ENCODE measurements at regions not wholly inside any gene's neighbourhood (a gene's known extent, or its start where the extent isn't known, plus 50 kb on each side); places are given as distances from the start of the nearest gene placed in this dataset.
"Not testable (repeated sequence)": the region's sequence is repeated elsewhere in the genome, so short reads cannot be mapped to it uniquely, and the experiment has no call there.

DNA sequence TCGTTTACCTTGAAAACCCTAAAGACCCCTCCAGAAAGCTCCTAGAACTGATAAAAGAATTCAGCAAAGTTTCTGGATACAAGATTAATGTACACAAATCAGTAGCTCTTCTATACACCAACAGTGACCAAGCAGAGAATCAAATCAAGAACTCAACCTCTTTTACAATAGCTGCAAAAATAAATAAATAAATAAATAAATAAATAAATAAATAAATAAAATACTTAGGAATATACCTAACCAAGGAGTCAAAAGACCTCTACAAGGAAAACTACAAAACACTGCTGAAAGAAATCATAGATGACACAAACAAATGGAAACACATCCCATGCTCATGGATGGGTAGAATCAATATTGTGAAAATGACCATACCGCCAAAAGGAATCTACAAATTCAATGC, 186.8 kb upstream of the EOLA2 start:
- not testable (repeated sequence) for DNase-seq (ENCODE audit: low read depth in 2 of 2)

DNA sequence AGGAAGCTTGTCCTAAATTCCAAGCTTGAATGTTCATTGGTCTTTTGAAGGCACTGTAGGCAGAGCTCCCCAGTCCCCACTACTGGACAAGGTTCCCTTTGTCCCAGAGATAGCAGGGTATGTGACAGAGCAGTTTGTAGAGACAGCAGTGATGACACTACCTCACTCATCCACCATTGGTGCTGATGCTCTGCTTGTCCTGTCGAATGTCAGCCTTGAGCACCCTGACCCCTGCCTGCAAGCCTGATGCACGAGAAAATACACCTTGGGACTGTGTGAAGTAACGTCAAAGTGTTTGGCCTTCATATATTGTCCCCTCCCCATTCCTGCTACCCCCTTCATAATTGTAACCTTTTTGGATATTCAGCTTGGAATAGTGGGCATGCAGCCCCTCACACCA, 188.9 kb upstream of the EOLA2 start:
- DNase-seq (ENCODE audit: low read depth in 2 of 2): no peak

DNA sequence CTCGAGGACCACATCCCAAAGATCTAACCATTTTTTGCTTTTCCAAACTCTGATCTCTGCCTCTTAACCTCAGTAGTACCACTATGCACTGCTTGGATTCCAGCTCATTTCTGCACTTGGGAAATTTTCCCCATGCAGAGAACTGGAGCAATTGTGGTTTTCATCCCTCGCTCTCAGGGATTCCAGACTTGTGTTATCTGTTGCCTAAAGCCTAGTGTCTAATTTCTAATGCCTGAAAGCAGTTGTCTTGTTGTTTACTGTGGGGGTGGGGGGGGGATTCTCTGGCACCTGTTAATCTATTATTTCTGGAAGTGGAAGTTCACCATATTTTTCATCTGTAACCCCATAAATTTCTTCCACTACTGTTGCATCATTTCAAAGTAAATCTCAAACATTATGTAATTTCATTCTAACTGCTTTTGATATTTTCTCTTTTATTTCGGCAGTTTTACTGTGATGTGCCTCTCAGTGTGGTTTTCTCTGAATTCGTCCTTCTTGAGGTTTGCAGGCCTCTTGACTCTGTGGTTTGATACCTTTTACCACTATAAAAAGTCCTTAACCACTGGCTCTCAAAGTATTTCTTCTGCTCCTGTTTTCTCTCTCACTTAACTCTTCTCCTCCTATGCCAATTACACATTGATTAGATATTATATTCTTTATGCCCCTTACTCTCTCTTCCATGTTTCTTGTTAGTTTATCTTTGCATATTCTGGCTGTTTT, 205.6 kb upstream of the EOLA2 start:
- no peak for DNase-seq (ENCODE audit: low read depth in 2 of 2)

DNA sequence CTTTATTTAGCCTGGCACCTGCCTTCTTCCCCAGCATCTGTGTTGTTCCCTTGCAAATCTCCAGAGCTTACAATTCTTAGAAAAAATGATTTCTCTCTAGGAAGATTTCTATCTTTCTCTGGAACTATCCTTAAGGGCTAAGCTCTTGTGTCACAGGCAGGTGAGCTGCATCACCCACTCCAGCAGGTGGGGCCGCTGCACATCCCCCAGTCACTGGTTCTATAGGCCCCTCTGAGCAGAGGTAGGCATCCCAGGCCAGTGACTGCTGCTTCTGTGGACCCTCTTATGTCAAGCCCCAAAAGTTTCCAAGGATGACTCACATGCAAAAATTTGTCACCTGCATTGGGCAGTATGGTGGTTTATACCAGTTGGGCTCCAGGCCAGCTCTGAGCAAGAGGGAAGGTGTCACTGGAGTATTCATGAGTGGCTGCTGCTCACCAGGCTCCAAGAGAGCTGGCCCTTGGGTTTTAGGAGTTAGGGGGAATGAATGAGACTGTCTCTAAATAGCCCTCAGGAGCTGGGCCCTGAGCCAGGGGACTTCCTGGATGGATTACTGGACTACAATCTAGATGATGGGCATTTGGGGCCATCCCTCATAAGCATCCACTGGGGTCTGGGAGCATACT, 208.1 kb upstream of the EOLA2 start:
- no peak for DNase-seq (ENCODE audit: low read depth in 2 of 2)

DNA sequence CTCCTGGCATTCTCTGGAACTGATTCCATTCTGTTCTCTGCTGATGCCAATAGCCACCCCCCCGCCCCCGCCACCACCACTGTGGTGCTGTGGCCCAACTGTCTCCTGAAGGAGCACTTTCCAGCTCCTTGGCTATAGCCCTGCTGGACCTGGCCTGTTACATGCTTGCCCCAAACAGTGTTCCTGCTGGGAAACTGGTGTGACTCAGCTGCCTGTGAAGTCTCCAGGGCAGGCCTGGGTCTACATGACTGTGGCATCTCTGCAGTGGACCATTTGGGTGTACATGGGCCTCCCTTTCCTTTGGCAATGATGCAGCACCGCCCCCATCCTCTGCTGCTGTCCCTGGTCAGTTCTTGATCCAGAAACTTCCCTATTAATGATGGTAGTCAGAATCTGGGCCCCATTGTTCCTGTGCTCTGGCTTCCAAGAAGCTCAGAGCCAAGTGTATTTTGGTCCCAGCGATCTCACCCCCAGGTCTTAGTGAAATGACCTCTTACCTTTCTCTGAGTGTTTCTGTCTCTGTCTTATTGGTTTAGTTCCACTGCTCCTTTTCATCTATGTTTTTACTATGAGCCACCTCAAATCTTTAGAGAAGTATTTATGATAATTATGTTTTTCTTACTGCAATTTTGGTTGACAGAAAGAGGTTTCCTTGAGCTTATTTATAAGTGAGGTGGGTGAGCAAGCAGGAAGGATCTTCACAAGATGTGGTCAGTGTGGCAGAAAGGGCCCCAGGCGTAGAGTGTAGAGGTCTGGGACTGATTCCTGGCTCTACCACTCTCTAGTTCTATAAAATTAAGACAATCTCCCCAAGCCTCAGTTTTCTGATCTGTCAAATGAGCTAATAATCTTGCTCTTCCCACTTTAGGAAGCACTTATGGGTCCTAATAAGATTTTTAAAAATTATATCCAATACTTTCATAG, 210.7 kb upstream of the EOLA2 start:
- no peak for DNase-seq (ENCODE audit: low read depth in 2 of 2)

DNA sequence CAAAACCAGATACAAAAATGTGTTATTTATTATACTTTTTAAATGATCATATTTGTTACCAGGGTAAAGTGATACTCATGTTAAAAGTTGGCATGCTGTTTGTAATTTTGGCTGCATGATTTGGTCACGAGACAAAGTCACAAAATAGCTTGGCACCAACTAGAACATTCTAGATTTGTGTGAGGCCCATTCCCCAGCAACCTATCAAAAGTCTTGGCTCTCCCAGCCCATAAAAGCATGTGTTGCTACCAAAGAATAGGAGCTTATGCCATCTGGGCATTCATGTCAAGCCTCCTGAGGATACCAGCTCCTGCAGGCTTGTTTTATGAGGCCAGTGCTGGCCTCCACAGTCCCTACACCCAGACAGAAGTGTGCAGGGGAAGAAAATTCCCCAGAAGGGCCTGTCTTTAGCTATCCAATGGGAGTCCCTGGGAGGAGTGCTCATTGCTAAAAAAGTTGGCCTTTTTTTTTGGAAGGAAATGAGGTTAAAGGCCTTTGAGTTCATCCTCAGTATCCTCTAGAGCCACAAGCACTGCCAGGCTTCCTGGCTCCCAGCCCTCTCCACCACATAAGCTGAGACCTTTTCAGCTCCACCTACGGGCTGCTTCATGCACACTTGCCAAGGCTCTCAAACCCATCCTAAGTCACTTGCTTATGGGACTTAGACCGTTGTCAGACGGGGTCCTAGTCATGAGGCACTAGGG, 211.9 kb upstream of the EOLA2 start:
- no peak for DNase-seq (ENCODE audit: low read depth in 2 of 2)

DNA sequence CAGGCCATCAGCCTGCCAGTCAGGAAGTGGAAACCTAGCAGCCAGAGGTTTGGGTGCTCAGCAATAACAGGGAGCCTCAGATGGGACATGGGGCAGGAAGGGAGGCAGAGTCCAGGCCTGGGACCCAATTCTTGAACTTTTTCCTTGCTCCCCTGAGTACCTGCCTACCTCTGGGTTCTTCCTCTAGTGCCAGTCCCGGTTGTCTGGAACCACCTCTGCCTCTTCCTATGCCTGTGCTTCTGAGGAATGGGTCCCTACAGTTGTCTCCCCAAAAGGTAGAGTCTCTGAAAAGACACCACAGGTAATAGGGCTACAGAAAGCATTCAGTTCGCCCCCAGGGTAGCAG, 212.4 kb upstream of the MAMLD1 start:
- DNase-seq (ENCODE audit: low read depth in 2 of 2): no peak

DNA sequence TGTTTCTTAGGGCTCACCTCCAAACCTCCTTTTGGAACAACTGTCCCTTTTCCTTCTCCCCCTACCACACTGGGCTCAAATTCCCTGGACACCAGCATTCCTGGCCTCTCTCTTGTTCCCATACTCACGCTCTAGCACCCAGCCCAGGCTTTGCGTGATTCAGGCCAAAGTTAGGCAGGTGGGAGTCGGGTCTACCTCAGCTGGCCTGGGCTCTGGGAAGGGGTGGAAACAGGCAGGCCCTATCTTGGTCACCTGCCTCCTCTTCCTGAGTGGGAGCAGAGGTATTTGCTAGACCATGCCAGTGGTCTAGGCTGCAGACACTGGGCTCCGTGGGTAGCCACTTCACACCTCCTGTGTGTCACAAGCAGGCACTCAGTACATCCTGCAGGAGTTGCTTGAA, 211.1 kb upstream of the MAMLD1 start:
- DNase-seq (ENCODE audit: low read depth in 2 of 2): no peak

DNA sequence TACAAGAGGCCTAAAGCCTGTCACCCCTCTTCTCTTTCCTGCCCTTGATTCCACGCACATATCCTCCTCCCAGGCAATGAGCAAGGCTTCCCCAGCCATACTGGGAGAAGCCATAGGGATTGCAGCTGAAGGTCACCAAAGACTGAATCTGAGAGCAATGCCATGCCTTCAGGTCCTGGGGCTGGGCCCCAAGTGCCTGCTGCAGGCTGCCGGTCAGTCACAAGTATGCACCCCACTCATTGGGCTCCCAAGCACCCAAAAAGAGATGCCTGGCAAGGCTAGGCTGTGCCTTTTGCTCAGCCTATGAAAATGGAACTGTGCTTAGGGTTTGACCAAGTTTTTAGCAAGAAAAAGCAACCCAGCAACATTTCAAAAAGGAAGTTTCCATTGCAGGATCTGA, 210.6 kb upstream of the MAMLD1 start:
- DNase-seq (ENCODE audit: low read depth in 2 of 2): no peak

DNA sequence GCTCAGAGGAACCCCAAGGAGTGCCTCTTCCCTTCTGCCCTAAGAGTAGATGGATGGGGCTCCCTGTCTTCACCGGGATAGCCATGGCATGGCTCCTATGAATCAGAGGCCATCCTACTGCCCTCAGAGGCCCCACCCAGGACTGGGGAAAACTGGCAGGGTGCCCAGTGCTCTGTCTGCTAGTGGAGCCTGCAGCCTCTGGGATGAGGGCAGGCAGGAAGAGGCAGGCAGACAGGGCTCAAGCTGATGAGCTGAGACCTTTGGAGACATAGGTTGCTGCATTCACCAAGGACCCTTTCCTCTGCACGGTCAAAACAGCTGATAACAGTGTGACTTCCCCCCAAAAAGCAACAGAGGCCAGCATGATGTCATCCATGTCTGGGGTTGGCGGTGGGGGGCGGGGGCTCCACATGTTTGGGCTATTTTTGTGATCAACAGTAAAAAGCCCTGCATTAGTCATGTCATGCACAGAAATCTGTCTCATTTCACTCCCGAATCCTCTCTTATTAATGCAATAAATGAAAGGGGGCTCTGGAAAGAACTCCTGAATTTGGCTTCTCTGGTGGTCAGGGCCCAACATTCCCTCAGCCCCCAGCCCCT, 207.6 kb upstream of the MAMLD1 start:
- DNase-seq (ENCODE audit: low read depth in 2 of 2): no peak

DNA sequence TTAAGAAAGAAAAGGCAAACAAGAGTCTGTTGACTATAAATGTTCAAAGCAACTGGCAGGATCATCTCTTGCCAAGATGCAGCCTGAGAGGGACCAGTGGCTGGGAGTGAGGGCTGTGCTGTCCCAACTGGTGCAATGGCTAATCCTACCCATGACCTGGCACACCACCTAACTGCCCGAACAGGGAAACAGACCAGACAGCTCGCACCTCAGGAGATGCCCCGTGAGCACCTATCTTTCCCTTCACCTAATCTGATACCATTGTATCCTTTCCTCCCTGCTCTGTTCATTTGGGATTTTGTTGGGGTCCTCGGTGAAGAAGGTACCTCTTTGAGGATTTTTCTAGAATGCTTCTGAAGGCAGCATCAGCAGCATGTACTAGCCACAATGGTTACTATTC, 206.5 kb upstream of the MAMLD1 start:
- no peak for DNase-seq (ENCODE audit: low read depth in 2 of 2)

DNA sequence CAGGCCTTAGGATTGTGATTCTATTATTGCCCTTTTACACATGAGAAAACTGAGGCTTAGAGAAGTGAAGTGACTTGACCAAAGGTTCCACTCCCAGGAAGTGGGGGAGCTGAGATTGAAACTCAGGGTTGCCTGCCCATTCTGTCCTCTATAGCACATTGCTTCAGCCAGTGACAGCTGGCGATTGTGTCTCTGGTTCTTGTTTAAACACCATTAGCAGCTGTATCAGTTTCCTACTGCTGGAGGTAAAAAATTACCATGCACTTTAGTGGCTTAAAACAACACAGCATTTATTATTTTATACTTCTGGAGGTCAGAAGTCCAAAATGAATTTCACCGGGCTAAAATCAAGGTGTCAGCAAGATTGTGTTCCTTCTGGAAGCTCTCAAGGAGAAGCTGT, 205.8 kb upstream of the MAMLD1 start:
- no peak for DNase-seq (ENCODE audit: low read depth in 2 of 2)

DNA sequence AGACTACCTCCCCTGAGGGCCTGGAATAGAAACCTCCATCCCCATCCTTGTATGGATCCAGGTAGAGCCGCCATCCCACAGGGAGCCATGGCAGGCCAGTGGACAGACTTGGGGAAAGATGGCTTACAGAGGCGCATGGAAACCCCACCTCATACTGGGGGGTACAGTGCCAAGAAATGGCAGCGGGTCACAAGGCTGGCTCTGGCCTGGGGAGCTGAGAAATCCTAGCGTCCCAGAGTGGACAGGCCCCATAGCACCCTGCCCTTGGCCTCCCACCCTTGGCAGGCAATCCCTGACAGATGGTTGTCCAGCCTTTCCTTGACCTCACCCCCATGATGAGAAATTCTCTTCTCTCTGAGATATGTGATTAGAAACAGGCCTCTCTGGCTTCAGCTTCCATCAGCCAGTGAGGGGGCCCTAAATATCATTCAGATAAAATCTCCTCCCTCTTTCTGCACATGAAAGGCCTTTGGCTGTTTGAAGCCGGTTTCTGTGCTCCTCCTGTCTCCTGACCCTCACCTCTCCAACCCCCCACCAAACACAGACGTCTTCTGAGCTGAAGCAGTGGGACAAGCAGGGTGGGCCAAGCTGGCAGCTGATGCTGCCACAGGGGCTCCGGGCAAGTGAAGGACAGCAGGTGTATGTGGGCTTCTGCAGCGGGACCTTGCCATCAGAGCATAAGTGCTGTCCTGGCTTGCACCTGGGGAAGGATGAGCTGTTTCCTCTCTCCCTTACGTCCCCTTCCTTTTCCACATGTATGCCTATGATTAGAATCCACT, 204.4 kb upstream of the MAMLD1 start:
- no peak for DNase-seq (ENCODE audit: low read depth in 2 of 2)

DNA sequence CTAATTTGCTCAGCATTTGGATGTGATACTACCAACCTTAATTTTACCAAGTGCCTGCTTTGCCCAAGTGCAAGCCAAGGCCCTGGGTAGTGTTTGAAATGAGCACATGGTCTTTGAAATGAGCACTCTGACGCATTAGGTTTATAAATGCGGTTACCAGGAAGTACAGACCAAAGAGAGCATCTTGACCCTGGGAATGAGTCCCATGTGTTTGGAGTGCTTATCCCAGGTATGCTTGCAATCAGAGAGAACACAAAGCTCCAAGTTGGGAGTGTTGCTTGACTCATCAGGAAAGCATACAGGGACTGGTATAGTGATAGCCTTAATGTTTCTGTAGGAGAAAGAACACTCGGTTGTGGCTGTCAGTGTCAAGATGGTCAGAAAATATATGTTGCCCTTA, 203.6 kb upstream of the MAMLD1 start:
- DNase-seq (ENCODE audit: low read depth in 2 of 2): no peak

DNA sequence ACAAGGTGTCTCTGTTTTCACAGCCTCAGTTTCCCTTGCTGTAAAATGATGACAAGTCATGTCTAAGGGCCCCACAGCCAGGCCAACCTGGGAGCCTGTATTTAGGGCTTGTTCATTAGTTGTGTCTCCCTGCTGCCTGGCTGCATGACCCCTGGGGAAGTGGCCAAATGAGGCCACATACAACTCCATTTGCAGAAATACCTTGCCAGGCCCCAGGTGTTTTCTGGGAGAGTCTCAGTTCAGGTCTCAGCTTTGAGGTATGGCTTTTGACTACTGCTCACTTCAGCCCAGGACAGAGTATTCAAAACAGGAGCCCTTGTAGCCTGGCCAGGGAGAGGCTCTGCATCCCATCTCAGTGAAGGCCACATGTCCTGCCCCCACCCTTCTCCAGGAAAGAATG, 202.5 kb upstream of the MAMLD1 start:
- DNase-seq (ENCODE audit: low read depth in 2 of 2): no peak

DNA sequence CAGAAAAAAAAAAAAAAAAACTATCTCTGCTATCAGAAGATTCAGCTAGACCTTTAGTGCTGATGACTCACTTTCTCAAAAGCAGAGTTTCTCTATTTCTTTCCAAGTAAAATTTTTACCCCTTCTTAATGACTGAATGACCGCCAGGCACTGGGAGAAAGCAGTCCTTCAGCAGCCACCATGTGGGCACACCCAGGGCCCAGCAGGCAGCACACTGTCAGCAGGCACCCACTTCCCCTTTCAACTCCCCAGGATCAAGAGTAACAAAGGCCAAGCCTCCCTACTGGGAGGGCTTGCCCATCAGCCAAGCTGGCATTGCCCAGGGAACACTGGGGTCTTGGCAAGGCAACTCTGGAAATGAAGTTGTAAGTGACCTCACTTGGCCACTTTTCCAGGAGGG, 201.9 kb upstream of the MAMLD1 start:
- no peak for DNase-seq (ENCODE audit: low read depth in 2 of 2)

DNA sequence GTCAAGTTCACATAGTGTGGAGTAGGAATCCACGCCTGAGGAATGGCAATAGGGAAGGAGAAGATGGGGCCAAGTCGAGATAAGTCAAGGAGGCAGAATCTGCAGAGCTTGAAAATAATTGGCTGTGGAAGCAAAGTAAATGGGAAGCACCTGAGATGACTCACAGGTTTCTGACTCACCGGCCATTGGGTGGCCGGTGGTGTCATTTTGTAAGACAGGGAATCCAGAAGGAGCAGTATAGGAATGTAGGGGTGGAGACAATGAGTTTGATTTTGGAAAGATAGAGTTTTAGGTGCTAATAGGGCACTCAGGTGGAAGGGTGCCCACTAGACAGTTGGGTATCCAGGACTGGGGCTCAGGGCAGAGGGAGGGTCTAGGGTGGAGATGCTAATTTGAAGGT, 201.0 kb upstream of the MAMLD1 start:
- no peak for DNase-seq (ENCODE audit: low read depth in 2 of 2)

DNA sequence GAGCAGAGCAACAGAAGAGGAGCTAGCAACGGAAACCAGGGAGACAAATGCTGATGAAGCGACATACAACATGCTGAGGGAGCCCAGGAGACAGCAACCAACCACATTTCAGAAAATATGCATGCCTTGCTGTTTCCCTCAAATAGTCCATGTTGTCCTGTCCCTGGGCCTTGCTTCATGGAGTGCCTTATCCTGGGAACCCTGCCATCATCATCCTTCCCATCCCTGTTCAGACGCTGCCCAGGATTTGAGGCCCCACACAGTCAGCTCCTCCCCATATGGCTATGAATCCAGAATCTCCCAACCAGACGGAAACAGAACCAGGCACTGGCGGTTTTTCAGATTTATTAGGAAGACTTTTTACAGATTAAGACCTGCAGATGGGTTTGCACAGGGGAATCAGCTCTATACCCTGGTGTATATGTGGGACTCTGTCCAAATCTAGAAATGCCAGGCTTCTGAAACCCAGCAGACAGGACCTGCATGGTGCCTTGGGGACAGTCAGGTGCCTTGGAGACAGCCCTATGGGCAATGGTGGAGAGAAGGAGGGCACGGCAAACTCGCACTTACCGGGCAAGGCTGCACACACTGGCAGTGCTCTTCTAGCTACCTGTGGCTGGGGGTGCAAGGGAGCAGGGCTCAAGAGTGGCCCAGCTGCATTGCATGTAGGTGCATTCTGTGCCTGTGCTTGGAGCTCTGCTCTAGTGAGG, 199.7 kb upstream of the MAMLD1 start:
- no peak for DNase-seq (ENCODE audit: low read depth in 2 of 2)

DNA sequence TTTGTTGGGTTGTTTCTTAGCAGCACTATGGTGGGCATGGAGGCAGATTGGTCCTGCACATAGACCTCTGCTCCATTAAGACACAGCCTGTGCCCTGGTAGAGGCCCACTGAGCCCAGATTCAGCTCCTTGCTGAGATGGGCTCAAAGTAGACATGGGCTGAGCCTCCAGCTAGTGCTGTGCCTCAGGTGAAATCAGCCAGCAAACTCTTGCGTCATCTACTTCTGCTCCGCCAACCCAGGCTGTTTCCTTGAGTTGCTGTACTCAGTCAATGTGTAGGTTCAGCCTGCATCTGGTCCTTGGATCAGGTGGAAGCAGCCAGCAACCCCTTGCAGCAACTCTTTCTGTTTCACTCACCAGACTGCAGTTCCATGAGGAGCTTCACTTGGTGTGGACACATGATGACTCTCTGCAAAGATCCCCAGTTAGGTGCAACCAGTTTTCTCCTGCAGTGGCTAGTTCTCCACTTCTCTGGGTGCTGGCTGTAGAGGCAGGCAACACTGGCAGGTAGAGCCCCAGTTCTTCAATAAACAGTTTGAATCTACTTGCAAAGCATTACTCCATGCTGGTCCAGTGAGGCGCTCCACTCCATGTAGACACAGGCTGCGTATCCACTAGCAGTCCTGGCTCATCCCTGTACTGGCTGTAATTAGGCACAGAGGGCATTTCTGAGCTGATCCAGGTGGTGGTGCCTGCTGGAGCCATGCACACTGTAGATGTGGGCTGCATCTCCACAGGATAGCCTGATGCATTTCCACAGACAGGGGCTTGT, 199.0 kb upstream of the MAMLD1 start:
- DNase-seq (ENCODE audit: low read depth in 2 of 2): no peak

Data from stimulated activated CD4-positive, alpha-beta T cell treated with anti-CD3 and anti-CD28 coated beads, Interleukin-4, amount 100 ng/mL, for 48 hours (primary cell).